HL-60 (cell line): ENCODE measurements at regions not wholly inside any gene's neighbourhood (a gene's known extent, or its start where the extent isn't known, plus 50 kb on each side); places are given as distances from the start of the nearest gene placed in this dataset.

ENCODE experiments used
- POLR2AphosphoS5 ChIP-seq: IDR thresholded peaks from 2 replicates; pipeline ENCODE4 v1.6.1; 2012; ENCODE audit warnings: low read depth
- SPI1 ChIP-seq: IDR thresholded peaks from 2 replicates; pipeline ENCODE4 v1.6.1; 2012; ENCODE audit warnings: low read depth, mild to moderate bottlenecking, borderline replicate concordance
- TF ChIP-seq, protein P1 (sequence below): IDR thresholded peaks from one replicate; pipeline ENCODE4 v1.5.1; 2011; ENCODE audit warnings: low read length, control low read depth, inconsistent platforms; ENCODE audit not compliant: insufficient read depth

DNA sequence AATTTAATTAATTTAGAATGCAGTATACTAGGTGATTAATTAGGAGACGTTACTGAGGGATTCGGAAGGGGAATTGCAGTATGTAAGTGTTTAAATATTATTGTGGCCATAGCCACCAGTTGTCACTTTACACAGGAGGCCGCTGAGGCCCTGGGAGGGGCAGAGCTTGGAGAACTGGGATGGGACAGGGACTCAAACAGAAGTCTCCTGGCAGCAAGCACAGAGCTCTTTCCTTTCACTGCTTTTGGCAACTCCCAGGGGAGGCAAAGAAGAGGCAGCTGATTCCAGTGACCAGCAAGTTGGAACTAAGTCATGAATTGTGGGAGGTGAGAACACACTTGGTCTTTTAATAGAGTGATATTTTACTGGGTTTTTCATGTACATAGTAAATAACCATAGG is 248.6 kb downstream of the RPLP1 start:
- TF ChIP-seq, protein P1, sequence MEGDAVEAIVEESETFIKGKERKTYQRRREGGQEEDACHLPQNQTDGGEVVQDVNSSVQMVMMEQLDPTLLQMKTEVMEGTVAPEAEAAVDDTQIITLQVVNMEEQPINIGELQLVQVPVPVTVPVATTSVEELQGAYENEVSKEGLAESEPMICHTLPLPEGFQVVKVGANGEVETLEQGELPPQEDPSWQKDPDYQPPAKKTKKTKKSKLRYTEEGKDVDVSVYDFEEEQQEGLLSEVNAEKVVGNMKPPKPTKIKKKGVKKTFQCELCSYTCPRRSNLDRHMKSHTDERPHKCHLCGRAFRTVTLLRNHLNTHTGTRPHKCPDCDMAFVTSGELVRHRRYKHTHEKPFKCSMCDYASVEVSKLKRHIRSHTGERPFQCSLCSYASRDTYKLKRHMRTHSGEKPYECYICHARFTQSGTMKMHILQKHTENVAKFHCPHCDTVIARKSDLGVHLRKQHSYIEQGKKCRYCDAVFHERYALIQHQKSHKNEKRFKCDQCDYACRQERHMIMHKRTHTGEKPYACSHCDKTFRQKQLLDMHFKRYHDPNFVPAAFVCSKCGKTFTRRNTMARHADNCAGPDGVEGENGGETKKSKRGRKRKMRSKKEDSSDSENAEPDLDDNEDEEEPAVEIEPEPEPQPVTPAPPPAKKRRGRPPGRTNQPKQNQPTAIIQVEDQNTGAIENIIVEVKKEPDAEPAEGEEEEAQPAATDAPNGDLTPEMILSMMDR, result no peak
- TF ChIP-seq POLR2AphosphoS5 (no peak), SPI1 (no peak)
